Skin of body (tissue), 1 donor: ENCODE measurements at regions not wholly inside any gene's neighbourhood (a gene's known extent, or its start where the extent isn't known, plus 50 kb on each side); places are given as distances from the start of the nearest gene placed in this dataset.
A peak's percentile ranks its signal among the peaks of the same experiment; 100 is the strongest.

Experiments
- DNase-seq: peaks from one replicate; lab custom pipeline; 2025; lab: John Stamatoyannopoulos, UW

DNA sequence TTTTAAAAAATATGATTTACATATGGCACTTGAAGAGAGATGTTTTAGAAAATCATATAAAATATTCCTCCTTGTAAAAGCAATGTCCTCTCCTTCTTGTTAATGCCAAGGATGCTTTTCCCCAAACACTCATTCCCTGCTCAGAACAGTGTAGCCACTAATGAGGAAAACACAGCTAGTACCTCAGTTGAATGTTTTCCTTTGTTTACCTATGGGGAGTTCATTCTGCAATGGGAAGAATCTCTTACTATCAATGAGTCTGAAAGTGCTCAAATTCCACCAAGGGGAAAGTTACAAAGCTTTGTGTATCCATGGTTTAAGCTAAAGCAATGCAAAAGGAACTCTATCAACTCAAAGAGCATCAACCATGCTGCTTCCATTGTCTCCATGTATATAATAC lies 221.9 kb upstream of the ADGRL2 start:
- no peak for DNase-seq

- DNase-seq, result no peak
These were observed 223.6 kb upstream of the ADGRL2 start for GRCh38 chr1:81577004-81577697.

DNA sequence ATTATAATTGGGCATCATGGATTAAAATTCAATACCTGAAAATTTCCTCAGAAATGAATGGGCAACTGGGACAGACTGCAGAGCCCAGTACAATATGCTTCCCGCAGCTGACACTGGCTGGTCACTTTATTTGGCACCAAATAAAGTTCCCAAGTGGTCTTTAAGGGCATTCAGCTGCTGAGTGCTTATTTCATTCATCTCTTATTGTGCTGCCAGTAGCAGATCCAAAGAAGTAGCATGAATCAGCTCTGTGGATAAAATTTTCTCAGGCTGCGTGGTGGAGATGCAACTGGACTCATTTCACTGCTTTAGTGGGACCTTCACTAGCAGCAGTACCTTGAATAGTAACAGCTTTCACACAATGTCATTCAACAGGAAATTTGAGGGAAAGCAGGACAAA lies 226.3 kb upstream of the ADGRL2 start:
- no peak for DNase-seq

DNA sequence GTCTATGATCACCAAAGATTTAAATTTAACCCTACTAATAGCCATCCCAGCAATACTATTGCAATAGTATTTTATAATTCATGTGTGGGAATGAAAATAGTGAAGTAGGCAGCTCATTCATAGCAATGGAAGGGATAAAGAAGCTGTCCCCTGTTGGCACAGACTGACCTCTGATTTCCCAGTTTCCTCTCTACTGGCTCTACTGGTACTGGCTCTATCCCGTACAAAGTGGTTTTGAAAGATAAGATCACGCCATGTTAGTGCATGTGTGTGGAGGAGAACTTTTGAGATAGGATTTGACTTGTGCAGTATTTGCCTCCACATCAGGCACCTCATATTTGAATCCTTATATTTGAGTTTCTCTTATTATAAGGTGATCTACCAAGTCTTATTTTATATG lies 227.3 kb upstream of the ADGRL2 start:
- DNase-seq, result no peak

DNA sequence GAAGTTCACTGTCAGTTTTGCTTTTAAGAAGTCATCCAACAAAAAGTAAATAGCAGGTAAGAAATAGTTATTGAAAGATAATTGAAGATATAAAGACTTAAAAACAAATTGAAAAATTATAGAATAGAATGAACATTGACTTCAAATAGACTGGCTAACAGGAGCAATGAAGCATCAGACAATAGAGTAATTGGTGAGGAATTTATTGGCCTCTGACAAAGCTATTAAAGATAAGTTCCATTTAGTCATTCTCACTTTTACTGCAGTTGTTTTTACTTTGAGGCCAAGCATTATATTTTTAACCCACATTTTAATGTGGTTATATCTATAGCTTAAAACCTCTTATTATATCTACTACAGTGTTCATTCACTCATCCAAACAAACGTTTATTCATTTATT lies 228.8 kb upstream of the ADGRL2 start:
- no peak for DNase-seq

DNA sequence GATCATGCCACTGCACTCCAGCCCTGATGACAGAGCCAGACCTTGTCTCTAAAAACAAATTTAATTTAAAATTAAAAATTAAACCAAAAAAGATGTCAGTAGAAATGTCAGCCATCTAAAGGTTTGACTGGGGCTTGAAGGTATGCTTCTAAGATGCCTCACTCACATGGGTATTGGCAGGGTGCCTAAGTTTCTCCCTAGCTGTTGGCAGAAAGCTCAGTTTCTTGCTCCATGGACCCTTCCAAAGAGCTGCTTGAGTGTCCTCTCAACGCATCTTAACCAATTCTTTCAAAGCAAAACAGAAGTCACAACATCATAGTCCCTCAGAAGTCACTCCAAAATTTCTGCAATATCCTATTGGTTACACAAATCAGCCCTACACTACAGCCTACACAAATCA lies 231.0 kb upstream of the ADGRL2 start:
- DNase-seq, result no peak

GRCh38 chr1:81563632-81564031 lies 237.1 kb upstream of the ADGRL2 start:
- no peak for DNase-seq

- DNase-seq, result no peak
These were observed 237.8 kb upstream of the ADGRL2 start for GRCh38 chr1:81562934-81563333.

DNA sequence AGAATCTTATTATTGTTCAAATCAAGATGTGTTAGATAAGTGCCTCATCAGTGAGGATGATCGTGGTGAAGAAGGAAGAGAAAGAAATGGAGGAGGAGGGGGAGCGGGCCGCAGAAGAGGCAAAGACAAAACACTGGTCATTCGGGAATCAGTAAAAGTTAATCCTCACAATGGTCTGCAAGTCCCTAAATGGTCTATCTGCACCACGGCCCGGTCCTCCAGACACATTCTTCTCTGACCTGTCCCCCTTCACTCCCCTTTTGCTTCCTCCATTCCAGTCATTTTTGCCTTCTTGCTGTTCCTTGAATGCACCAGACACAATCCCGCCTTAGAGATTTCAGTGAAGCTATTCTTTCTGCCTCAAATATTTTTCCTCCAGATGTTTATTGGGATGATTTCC lies 240.1 kb upstream of the ADGRL2 start:
- no peak for DNase-seq

DNA sequence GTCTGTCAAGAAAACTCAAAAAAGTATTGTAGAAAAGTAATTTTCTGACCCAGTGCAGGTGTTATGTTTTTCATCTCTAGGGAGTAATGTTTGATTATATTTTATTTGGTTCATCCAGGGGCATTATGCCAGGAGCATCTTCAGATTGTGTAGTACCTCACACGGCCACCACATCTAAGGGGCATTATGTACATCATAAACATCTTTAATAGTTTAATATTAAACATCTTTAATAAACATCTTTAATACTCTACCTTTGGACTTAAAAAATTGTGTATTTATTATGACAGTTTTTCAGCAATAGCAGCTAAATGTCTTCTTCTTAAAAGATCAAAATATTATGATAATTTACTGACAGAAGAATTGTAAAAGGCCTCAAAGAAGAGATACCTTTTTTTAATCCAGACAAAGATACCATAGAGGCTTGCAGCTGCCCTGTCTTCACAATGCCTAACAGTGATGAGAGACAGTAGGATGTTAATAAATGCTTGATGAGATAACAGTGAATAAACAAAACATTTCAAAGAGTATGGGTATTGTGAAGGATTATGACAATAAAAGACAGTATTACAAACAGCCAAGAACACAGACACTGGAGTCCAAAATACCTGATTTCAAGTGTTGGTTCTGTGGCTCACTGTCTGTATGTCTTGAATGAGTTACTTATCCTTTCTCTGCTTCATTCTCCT lies 240.9 kb upstream of the ADGRL2 start:
- no peak for DNase-seq

DNA sequence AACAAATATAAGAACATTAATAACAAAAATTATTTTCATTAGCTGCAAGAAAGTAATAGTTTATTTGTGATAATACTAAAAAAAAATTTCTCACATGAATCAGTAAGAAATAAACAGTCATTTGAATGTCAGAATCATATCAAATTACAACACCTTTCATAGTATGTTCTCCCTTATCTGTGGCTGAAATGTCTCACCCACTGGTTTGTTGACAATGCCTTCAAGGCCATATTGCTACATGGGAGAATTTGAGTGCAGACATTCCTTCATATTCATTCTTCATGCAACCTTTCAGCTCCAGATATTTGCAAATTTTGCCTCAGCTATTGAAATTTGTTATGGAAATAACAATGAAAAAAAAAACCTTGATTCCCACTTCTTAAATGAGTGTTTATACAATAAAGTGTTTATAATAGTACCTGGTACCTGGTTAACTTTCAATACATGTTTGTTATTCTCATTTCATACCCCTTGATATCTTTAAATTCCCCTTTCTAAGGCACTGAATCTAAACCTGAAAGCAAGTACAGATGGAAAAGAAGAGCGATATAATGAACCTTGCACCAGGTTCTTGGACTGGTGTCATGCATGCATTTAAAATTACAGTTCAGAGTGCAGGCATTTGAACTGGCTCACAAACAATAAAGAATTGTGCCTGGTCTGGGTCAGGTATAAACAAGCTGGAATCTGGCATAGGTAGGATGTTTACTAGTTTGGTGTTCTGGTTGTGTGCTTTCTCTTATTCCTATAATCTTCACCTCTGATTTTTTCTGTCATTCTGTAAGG lies 242.2 kb upstream of the ADGRL2 start:
- no peak for DNase-seq

GRCh38 chr1:81556968-81557367 lies 243.8 kb upstream of the ADGRL2 start:
- DNase-seq, result no peak

DNA sequence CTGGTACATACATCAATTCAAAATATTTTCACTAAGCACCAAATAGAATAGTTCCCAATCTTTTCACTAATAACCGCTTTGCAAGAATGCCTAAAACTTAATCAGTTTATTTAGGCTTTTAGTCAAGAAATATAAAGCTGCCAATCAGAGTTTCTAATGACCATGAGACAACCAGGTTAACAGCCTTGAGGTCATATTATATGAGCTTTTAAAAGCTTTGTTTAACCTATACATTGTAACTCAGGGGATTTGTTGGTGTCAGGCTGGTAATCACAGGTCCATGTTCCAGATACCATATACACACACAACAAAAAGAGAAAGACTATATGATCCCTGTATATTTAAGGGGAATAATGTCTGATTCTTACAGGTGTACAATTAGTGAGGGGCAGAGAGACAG lies 246.2 kb upstream of the ADGRL2 start:
- DNase-seq, result no peak

DNA sequence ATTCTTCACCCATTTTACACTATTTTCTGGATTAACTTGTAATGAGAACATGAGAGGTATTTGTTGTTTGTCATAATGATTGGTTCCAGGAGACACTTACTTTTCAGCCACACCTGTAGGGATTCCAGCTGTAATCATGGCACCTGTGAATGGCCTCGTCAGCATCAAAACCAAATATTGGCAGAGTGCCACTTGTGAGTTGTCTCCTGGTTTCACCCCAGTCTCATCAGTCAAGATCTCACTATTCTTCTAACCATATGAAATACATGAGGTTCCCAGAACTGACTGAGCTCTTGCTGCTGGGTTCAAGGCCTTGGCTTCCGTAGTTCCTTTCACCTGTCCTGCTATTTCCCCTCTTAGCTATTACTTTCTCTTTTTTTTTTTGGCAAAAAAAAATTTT lies 246.6 kb upstream of the ADGRL2 start:
- DNase-seq, result no peak

GRCh38 chr1:81553503-81553902 lies 247.2 kb upstream of the ADGRL2 start:
- DNase-seq, result no peak

DNA sequence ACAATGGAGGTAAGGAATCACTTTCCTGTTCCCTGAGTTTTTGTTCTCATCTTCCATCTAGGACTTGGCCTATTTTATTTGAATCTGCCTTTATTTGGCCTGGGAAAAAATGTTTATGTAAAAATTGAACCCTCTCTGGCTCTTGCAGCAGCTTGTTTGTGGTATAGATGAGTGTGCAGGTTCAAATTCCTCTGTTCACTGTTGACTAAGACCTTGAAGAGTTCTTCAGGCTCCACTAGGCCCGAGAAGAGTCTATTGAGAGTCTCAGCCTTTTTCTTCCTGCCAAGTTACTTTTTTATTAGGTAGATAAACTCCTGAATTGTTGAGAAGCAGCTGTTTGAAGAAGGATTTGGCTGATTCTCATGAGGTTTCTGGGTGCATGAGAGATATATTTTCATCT lies 248.8 kb upstream of the ADGRL2 start:
- DNase-seq, result no peak

- peak; percentile 14 for DNase-seq
These were observed 250.0 kb upstream of the ADGRL2 start for GRCh38 chr1:81550753-81551152.

- peak; percentile 19 for DNase-seq
These were observed 251.1 kb upstream of the ADGRL2 start for GRCh38 chr1:81549588-81550127.

DNA sequence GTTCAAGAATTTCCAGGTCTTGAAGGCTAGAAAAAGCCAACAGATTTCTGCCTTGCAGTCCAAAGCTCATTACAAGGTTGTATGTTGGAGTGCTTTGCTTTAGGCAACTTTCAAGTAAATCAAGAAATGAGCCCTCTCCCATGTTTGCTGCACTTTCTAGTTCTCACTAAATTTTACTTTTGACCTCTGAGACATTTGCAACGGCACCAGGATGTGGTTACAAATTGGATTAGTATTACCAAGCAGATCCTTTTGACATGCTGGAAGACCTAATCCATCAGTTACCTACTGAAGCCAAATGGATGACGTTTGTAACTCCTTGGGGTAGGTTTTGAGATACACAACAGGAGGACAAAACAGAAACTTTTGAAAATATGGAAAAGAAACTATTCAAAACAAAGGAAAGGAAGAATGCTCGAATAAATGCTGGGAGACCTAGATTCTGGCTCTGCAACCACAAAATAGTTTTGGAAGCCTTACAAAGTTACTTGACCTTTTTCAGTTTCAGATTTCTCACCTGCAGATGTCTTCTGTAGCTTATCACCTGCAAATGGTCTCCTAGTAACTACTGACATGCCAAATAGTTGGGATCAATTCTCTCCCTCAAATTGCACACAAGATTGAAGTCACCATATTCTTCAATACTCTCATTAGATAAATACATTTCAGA lies 251.7 kb upstream of the ADGRL2 start:
- DNase-seq, result no peak

- DNase-seq, result no peak
These were observed 252.8 kb upstream of the ADGRL2 start for GRCh38 chr1:81547912-81548303.

DNA sequence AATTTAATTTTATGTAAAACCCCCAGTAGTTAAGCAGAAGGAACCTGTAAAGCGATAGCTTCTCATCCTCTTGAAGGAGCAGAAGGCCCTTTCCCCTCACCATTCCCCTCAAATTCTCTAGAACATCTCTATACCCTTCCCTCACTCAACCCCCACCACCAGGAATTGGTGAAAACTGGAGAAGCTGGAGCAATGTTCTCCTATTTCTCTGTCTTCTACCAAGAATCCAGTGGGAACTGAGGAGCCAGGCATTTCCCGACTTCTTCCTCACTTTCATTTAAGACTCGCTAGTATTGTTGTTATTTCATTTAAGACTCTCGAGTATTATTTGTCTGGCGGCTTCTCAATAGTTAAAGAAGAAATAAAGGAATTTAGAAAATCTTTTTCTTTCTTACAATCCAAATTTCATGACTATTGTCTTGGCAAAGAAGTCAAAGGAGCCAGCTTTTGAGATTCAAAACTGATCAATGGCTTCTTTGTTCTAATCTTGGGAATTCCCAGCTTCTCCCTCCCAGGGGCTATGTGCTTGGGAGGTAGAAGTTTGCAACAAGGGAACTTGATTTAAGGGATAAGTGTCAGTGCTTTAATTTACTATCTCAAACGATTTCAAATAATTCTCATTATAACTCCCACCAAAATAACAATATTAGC lies 253.3 kb upstream of the ADGRL2 start:
- no peak for DNase-seq
